ENCODE measurements at regions not wholly inside any gene's neighbourhood (a gene's known extent, or its start where the extent isn't known, plus 50 kb on each side); places are given as distances from the start of the nearest gene placed in this dataset.

GRCh38 chr1:98197356-98197755 lies 276.5 kb upstream of the DPYD start:
- Histone ChIP-seq H3K9me3 (ENCODE audit: low read depth) (no peaks in the 10 kb centered on the region), H3K79me2 (ENCODE audit: insufficient read depth) (no peaks in the 10 kb centered on the region), H2AFZ (no peak overlapping the region), H3K27me3 (replicated peaks; ENCODE audit: insufficient read depth) (no peaks in the 10 kb centered on the region), H3K9me2 (ENCODE audit: insufficient read depth) (no peaks in the 10 kb centered on the region), H3K4me2 (ENCODE audit: unreplicated experiment) (no peak overlapping the region), H3F3A (ENCODE audit: insufficient read depth) (no peaks in the 10 kb centered on the region), H4K20me1 (ENCODE audit: insufficient read depth) (no peaks in the 10 kb centered on the region), H3K4me3 (no peak overlapping the region), H3K9ac (no peak overlapping the region), H3K4me1 (ENCODE audit: insufficient read depth) (no peaks in the 10 kb centered on the region), H3K27ac (no peak overlapping the region), H3K36me3 (ENCODE audit: low read depth) (no peaks in the 10 kb centered on the region)
- in situ Hi-C loops (cut with MboI): no loop called here
- TF ChIP-seq EZH2 (IDR thresholded peaks at IDR 0.05; ENCODE audit: insufficient read depth, poor library complexity, severe bottlenecking): no peak
- no peak for TF ChIP-seq EZH2phosphoT487 (IDR thresholded peaks at IDR 0.05; ENCODE audit: insufficient read depth, low read depth)
- WGBS, 2 experiments (ENCODE audit: low coverage in 1 of 2, low lambda C conversion rate in 2 of 2, missing lambda C conversion rate in 2 of 2): 64 to 67% methylated on average over 3 of the region's 3 CpGs
- no peak for DNase-seq

GRCh38 chr1:98196012-98196411 lies 275.2 kb upstream of the DPYD start:
- 96 to 97% methylated on average over 2 of the region's 2 CpGs for WGBS, 2 experiments (ENCODE audit: low coverage in 1 of 2, low lambda C conversion rate in 2 of 2, missing lambda C conversion rate in 2 of 2)
- DNase-seq: peak; percentile 9
- H3K4me1 ChIP-seq (ENCODE audit: insufficient read depth): no peaks in the 10 kb centered on the region
- H3K9ac ChIP-seq: no peak overlapping the region
- no peaks in the 10 kb centered on the region for H3F3A ChIP-seq (ENCODE audit: insufficient read depth)
- H3K4me2 ChIP-seq (ENCODE audit: unreplicated experiment): no peak overlapping the region
- no peak overlapping the region for H2AFZ ChIP-seq
- no peaks in the 10 kb centered on the region for H3K9me2 ChIP-seq (ENCODE audit: insufficient read depth)
- H3K79me2 ChIP-seq (ENCODE audit: insufficient read depth): no peaks in the 10 kb centered on the region
- no peak overlapping the region for H3K27ac ChIP-seq
- no peak for TF ChIP-seq EZH2 (IDR thresholded peaks at IDR 0.05; ENCODE audit: insufficient read depth, poor library complexity, severe bottlenecking)
- TF ChIP-seq EZH2phosphoT487 (IDR thresholded peaks at IDR 0.05; ENCODE audit: insufficient read depth, low read depth): no peak
- in situ Hi-C loops (cut with MboI): no loop called here
- no peaks in the 10 kb centered on the region for H3K9me3 ChIP-seq (ENCODE audit: low read depth)
- no peak overlapping the region for H3K4me3 ChIP-seq
- no peaks in the 10 kb centered on the region for H3K36me3 ChIP-seq (ENCODE audit: low read depth)
- H3K27me3 ChIP-seq (replicated peaks; ENCODE audit: insufficient read depth): no peaks in the 10 kb centered on the region
- H4K20me1 ChIP-seq (ENCODE audit: insufficient read depth): no peaks in the 10 kb centered on the region

- Histone ChIP-seq H3F3A (ENCODE audit: insufficient read depth) (no peaks in the 10 kb centered on the region), H3K79me2 (ENCODE audit: insufficient read depth) (no peaks in the 10 kb centered on the region), H3K27ac (no peak overlapping the region), H4K20me1 (ENCODE audit: insufficient read depth) (no peaks in the 10 kb centered on the region), H3K9ac (no peak overlapping the region), H3K36me3 (ENCODE audit: low read depth) (no peaks in the 10 kb centered on the region), H3K4me3 (no peak overlapping the region), H3K9me2 (ENCODE audit: insufficient read depth) (no peaks in the 10 kb centered on the region), H2AFZ (no peak overlapping the region), H3K9me3 (ENCODE audit: low read depth) (no peaks in the 10 kb centered on the region), H3K4me2 (ENCODE audit: unreplicated experiment) (no peak overlapping the region), H3K4me1 (ENCODE audit: insufficient read depth) (no peaks in the 10 kb centered on the region), H3K27me3 (replicated peaks; ENCODE audit: insufficient read depth) (no peaks in the 10 kb centered on the region)
- WGBS, 2 experiments (ENCODE audit: low coverage in 1 of 2, low lambda C conversion rate in 2 of 2, missing lambda C conversion rate in 2 of 2): 59 to 70% methylated on average over 1 of the region's 1 CpG
- in situ Hi-C loops (cut with MboI): no loop called here
- no peak for TF ChIP-seq EZH2 (IDR thresholded peaks at IDR 0.05; ENCODE audit: insufficient read depth, poor library complexity, severe bottlenecking)
- TF ChIP-seq EZH2phosphoT487 (IDR thresholded peaks at IDR 0.05; ENCODE audit: insufficient read depth, low read depth): no peak
- DNase-seq: no peak
Observed at GRCh38 chr1:98188774-98189173, 267.9 kb upstream of the DPYD start.

- Histone ChIP-seq H3K4me1 (ENCODE audit: insufficient read depth) (no peaks in the 10 kb centered on the region), H3K79me2 (ENCODE audit: insufficient read depth) (no peaks in the 10 kb centered on the region), H3K36me3 (ENCODE audit: low read depth) (no peaks in the 10 kb centered on the region), H3K4me3 (no peak overlapping the region), H3K27me3 (replicated peaks; ENCODE audit: insufficient read depth) (no peaks in the 10 kb centered on the region), H3K27ac (no peak overlapping the region), H2AFZ (no peak overlapping the region), H3K9ac (no peak overlapping the region), H3K4me2 (ENCODE audit: unreplicated experiment) (no peak overlapping the region), H3K9me3 (ENCODE audit: low read depth) (no peaks in the 10 kb centered on the region), H4K20me1 (ENCODE audit: insufficient read depth) (no peaks in the 10 kb centered on the region), H3F3A (ENCODE audit: insufficient read depth) (no peaks in the 10 kb centered on the region), H3K9me2 (ENCODE audit: insufficient read depth) (no peaks in the 10 kb centered on the region)
- in situ Hi-C loops (cut with MboI): no loop called here
- 92% methylated on average over 2 of the region's 2 CpGs for WGBS, 2 experiments (ENCODE audit: low coverage in 1 of 2, low lambda C conversion rate in 2 of 2, missing lambda C conversion rate in 2 of 2)
- DNase-seq: no peak
- TF ChIP-seq EZH2phosphoT487 (IDR thresholded peaks at IDR 0.05; ENCODE audit: insufficient read depth, low read depth) (no peak), EZH2 (IDR thresholded peaks at IDR 0.05; ENCODE audit: insufficient read depth, poor library complexity, severe bottlenecking) (no peak)
Observed at GRCh38 chr1:98184856-98185255, 264.0 kb upstream of the DPYD start.
